ENCODE measurements at regions not wholly inside any gene's neighbourhood (a gene's known extent, or its start where the extent isn't known, plus 50 kb on each side); places are given as distances from the start of the nearest gene placed in this dataset.
A peak's percentile ranks its signal among the peaks of the same experiment; 100 is the strongest.
"Not testable (repeated sequence)": the region's sequence is repeated elsewhere in the genome, so short reads cannot be mapped to it uniquely, and the experiment has no call there.

DNA sequence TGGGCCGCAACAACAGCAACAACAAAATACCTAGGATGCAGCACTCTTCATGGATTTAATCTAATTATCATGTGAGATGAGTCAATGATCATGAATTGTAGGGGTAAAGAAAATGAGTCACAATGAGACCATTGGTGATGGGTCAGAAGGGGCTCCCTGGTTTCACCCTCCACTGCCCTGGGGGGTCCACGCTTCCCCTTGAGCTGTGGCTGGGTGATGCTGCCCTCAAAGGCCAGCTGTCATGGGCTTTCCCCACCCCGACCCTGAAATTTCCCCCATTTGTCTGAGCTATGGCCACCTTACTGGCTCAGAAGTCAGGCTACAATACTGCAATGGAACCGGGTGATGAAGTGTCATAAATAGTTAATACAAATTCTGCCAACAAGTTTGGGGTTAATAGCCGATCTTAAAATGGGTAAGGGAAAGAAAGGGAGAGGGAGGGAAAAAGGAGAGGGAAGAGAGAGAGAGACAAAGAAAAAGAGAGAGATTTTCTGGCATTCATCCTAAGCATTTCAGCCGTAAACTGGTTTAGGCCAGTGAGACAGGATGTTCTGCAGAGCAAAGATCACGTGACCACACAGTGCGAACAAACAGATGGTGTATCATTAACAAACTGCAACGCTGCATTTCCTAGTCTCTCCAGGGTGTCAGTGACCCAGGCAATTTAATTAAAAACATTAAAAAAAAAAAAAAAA, 143.4 kb upstream of the ERRFI1 start:
- peak; percentile 91 for DNase-seq (ENCODE audit: low read depth)

DNA sequence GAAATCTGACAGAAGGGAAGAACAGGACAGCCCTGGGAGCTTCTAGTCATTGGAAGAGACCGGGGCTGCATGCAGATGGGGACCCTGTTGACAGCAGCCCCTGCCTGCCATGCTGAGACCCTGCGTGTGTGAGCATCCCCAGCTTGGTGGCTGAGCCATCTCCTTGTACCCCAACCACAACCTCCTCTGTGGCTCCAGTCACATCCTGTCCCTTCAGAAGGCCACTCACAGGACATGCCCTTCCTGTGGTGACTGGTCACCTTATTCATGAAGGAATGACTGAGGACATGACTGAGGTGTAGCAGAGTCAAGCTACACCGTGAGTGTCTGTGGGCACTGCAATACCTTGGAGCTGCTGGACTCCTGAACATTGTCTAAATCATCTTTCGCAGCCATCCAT, 141.8 kb upstream of the ERRFI1 start:
- DNase-seq (ENCODE audit: low read depth) = no peak

DNA sequence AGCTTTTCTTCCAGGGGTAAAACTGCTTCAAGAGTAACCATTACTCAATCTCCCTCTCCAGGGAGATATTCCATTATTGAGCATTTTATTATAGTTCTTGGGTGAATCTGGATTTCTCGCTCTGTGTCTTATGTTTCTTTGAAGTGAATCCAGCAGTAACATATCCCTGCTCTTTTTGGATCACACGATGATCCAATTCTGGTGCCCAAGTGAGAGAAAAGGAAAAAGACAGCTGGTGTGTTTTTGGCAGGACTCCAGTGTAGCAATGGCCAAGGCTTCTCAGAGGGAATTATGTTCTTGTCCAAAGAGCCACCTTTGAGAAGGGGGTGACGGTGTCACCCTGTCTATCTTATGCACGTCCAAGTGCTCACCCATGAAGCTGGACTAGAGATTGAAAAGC, 140.3 kb upstream of the ERRFI1 start:
- DNase-seq (ENCODE audit: low read depth) = no peak

DNA sequence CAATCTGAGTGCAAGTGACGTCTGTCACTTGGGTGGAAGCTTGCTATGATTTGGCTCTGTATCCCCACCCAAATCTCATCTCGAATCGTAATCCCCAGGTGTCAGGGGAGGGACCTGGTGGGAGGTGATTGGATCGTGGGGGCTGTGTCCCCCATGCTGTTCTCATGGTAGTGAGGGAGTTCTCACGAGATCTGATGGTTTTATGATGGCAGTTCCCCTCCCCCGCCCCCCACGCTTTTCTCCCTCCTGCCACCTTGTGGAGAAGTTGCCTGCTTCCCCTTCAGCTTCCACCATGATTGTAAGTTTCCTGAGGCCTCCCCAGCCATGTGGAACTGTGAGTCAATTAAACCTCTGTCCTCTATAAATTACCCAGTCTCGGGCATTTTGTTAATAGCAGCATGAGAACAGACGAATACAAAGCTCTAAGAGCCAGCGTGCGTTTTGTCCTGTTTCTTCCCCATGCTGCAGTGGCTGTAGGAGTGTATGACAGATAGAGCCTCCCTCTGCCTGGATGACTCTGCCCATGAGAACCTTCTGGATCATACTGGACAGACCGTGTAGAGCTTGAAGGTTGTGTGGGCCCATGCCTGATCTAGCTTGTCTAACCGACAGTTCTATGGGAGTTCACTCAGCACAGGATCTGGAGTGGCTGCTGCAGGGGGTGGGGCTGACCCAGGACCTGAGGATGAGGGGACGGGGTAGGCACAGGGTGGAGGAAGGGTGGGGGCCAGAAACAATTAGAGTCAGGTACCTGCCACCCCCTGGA, 139.7 kb upstream of the ERRFI1 start:
- DNase-seq (ENCODE audit: low read depth) = no peak

- DNase-seq (ENCODE audit: low read depth) = no peak
These were observed 138.6 kb upstream of the ERRFI1 start for GRCh38 chr1:8164670-8165069.

DNA sequence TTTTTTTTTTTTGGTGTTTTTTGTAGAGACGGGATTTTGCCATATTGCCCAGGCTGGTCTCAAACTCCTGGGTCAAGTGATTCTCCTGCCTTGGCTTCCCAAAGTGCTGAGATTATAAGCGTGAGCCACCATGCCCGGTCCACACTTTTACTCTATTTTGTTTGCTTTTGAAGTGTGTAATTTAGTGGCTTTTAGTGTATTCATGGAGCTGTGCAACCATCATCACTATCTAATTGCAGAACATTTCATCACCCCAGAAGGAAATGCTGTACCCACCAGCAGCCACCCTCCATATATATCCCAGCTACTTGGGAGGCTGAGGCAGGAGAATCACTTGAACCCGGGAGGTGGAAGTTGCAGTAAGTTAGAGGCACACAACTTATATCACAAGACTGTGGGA, 136.9 kb upstream of the ERRFI1 start:
- no peak for DNase-seq (ENCODE audit: low read depth)

GRCh38 chr1:8162168-8162567, 136.1 kb upstream of the ERRFI1 start:
- no peak for DNase-seq (ENCODE audit: low read depth)

GRCh38 chr1:8161546-8162105, 135.5 kb upstream of the ERRFI1 start:
- no peak for DNase-seq (ENCODE audit: low read depth)

DNA sequence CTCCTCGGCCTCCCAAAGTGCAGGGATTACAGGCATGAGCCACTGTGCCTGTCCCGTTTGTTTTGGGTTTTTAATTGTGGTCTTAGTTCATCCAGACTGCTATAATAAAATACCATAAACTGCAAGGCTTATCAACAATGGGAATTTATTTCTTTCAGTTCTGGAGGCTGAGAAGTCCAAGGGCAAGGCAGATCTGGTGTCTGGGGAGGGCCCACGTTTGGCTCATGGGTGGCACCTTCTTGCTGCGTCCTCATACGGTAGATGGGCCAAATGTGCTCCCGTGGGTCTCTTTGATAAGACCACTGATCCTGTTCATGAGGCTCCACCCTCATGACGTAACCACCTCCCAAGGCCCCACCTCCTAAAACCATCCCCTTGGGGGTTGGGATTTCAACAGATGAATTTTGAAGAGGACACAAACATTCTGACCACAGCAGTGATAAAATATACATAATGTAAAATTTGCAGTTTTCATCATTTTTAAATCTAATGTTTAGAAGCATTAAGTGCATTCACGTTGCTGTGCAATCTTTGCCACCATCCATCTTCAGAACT, 133.4 kb upstream of the ERRFI1 start:
- no peak for DNase-seq (ENCODE audit: low read depth)

- no peak for DNase-seq (ENCODE audit: low read depth)
These were observed 132.9 kb upstream of the ERRFI1 start for GRCh38 chr1:8158995-8159394.

GRCh38 chr1:8157765-8158164, 131.7 kb upstream of the ERRFI1 start:
- DNase-seq (ENCODE audit: low read depth) = no peak

DNA sequence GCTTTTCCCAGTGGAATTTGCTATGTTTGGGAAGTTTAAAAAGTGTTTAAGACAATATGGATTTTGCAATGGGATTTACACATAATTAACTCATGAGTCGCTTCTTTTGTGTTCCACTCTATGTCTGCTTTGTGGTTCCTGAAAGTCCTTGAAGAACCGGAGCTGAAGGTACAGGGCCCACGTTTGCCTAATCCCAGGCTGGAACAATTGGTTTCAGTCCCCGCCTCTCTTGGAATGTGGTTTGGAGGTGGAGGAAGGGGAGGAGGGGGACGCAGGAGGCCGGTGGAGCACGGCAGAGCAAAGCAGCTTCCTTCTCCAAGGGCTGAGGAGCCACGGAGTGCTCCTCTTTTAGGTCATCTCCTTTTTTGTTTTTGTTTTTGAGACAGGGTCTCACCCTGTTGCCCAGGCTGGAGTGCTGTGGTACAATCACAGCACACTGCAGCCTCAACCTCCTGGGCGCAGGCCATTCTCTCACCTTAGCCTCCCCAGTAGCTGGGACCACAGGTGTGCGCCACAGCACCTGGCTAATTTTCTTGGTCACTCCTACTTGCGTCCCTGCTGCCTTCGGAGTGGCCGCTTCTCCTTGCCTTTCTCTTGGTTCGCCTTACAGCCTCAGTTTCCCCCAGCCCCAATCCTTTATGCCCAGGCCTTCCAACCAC, 129.5 kb upstream of the ERRFI1 start:
- peak; percentile 88 for DNase-seq (ENCODE audit: low read depth)

- peak; percentile 96 for DNase-seq (ENCODE audit: low read depth)
These were observed 128.5 kb upstream of the ERRFI1 start for GRCh38 chr1:8154621-8155052.

- DNase-seq (ENCODE audit: low read depth) = no peak
These were observed 127.9 kb upstream of the ERRFI1 start for GRCh38 chr1:8153961-8154360.

- DNase-seq (ENCODE audit: low read depth) = no peak
These were observed 126.9 kb upstream of the ERRFI1 start for GRCh38 chr1:8152731-8153702.

GRCh38 chr1:8151647-8152046, 125.5 kb upstream of the ERRFI1 start:
- no peak for DNase-seq (ENCODE audit: low read depth)

GRCh38 chr1:8149756-8150155, 123.6 kb upstream of the ERRFI1 start:
- DNase-seq (ENCODE audit: low read depth) = not testable (repeated sequence)

- peak; percentile 34 for DNase-seq (ENCODE audit: low read depth)
These were observed 121.8 kb upstream of the ERRFI1 start for GRCh38 chr1:8147956-8148355.

DNA sequence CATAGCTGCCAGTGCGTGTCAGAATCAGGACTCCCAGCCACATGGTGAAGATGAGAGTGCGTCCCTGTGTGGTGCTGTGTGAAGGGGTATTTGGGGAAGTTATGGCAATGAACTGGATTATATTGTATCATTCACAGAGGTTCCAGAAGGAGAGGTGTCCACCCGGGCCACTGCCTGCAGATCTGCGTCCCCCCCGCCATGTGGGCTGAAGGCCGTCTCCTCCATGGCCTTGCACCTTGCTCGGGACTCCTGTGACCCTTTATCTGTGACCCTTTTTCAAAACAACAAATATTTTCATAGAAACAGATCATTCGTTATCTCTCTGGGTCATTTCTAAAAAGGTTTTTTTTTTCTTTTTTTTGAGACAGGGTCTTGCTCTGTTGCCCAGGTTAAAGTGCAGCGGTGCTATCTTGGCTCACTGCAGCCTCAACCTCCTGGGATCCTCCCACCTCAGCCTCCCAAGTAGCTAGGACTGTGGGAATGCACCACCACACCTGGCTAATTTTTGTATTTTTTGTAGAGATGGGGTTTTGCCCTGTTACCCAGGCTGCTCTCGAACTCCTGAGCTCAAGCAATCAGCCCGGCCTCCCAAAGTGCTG, 120.2 kb upstream of the ERRFI1 start:
- no peak for DNase-seq (ENCODE audit: low read depth)

- DNase-seq (ENCODE audit: low read depth) = peak; percentile 63
These were observed 119.6 kb upstream of the ERRFI1 start for GRCh38 chr1:8145545-8146202.
